ENCODE measurements at regions not wholly inside any gene's neighbourhood (a gene's known extent, or its start where the extent isn't known, plus 50 kb on each side); places are given as distances from the start of the nearest gene placed in this dataset.
"Not testable (repeated sequence)": the region's sequence is repeated elsewhere in the genome, so short reads cannot be mapped to it uniquely, and the experiment has no call there.

- no peak overlapping the region for H3K4me3 ChIP-seq (ENCODE audit: low read depth, low read length)
- no peak for DNase-seq (ENCODE audit: low read depth)
These were observed 440.4 kb upstream of the MAP2 start for GRCh38 chr2:208983486-208983885.

DNA sequence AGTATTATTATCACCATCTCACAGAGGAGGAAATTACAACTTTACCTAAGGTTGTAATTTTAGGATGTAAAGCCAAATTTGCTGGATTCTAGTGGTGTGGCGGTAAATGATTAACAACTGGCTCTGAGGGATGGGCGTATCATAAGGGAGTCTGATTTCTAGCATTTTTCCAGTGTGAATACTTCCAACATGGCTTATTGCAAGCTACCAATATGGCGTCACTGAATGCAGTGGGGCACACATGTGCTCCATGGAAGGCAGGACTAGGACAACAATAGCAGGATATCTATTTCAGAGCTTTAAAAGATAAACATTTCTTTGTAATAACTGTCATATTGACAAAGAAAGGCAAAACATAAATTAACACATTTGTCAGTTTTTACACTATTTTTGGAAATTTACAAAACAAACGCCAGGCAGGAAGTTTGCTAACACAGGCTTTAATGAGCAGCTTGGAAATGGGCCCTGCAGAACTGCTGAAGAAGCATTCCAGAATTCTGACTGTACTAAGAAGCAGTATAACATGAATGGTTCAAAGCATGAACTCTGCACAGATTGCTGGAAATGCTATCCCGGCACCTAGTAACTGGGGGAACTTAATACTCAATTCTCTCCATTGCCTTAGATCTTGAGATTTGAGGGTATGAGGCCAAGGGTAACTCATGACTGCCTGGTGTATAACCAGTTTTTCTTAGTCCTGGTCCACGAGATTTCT is 439.3 kb upstream of the MAP2 start:
- no peak for DNase-seq (ENCODE audit: low read depth)

GRCh38 chr2:208985644-208986043 is 438.2 kb upstream of the MAP2 start:
- DNase-seq (ENCODE audit: low read depth), result no peak

More for the DNA sequence above, 439.3 kb upstream of the MAP2 start:
- no peak overlapping the region for H3K4me3 ChIP-seq (ENCODE audit: low read depth, low read length)

DNA sequence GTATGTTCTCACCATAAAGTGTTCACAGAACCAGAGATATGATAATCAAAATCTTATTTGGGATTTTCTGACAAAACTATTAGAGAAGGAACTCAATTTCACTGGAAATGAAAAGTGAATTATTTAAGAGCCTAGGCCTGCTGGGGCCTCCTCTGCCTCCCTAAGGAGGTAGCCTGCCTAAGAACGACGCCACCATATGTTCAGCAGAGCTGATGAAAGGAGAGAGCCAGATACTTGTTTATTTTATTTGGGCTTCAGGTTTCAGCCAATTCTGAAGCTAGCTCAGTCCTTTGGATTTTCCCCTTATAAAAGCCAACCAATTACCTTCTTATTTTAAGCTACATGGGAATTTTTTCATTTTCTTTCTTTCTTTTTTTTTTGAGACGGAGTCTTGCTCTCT is 433.1 kb upstream of the MAP2 start:
- no peak overlapping the region for H3K4me3 ChIP-seq (ENCODE audit: low read depth, low read length)
- no peak for DNase-seq (ENCODE audit: low read depth)

More at GRCh38 chr2:208985644-208986043, 438.2 kb upstream of the MAP2 start:
- H3K4me3 ChIP-seq (ENCODE audit: low read depth, low read length), result no peak overlapping the region

- DNase-seq (ENCODE audit: low read depth), result no peak
- H3K4me3 ChIP-seq (ENCODE audit: low read depth, low read length), result no peak overlapping the region
These were observed 423.9 kb upstream of the MAP2 start for GRCh38 chr2:208999911-209000310.

- DNase-seq (ENCODE audit: low read depth), result no peak
- no peak overlapping the region for H3K4me3 ChIP-seq (ENCODE audit: low read depth, low read length)
These were observed 421.8 kb upstream of the MAP2 start for GRCh38 chr2:209002054-209002453.

GRCh38 chr2:209005371-209005770 is 418.5 kb upstream of the MAP2 start:
- H3K4me3 ChIP-seq (ENCODE audit: low read depth, low read length), result no peak overlapping the region
- no peak for DNase-seq (ENCODE audit: low read depth)

DNA sequence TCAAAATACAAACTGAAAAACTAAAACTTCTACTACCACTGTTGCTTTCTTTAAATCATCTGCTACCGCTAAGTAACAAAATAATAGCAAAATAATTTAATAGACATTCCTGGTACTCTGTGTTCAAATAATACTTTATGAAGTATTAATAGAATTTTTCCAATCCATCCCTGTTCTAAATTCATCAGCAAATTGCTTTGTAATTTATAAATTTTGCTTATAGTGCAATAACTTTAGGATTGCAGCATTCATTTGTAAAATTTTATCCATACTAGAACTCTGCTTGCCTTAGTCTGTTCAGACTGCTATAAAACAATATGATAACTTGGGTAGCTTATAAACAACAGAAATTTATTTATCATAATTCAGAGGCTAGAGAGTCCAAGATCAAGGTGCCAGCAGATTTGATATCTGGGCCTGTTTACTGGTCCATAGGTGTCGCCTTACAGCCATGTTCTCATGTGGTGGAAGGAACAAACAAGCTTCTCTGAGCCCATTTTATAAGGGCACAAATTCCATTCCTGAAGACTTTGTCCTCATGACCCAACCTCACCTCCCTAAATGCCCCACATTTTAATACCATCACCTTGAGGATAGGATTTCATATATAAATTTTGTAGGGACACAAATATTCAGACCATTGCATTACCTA is 415.1 kb upstream of the MAP2 start:
- no peak overlapping the region for H3K4me3 ChIP-seq (ENCODE audit: low read depth, low read length)
- DNase-seq (ENCODE audit: low read depth), result no peak

GRCh38 chr2:209018633-209019032 is 405.2 kb upstream of the MAP2 start:
- DNase-seq (ENCODE audit: low read depth); H3K4me3 ChIP-seq (ENCODE audit: low read depth, low read length): not testable (repeated sequence)

DNA sequence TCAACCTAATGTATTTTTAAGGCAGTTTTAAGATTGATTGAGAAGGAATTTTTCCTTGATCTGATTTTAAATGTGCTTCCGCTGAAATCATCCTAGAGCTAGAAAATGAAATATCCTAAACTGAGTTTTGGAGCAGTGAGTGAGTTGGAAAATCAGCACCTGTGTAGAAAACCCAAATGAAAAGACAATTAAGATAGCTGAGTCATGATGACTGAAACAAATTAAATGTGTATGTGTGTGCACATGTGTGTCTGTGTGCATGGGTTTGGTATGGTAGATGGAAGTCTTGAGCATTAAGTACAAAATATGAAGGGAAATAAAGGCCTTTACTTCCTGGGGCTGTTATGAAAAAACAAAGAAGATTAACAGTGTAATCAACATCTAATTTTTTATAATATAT is 394.6 kb upstream of the MAP2 start:
- DNase-seq (ENCODE audit: low read depth), result no peak
- no peak overlapping the region for H3K4me3 ChIP-seq (ENCODE audit: low read depth, low read length)

GRCh38 chr2:209044307-209044706 is 379.5 kb upstream of the MAP2 start:
- H3K4me3 ChIP-seq (ENCODE audit: low read depth, low read length), result no peak overlapping the region
- no peak for DNase-seq (ENCODE audit: low read depth)

GRCh38 chr2:209046163-209046562 is 377.7 kb upstream of the MAP2 start:
- DNase-seq (ENCODE audit: low read depth), result no peak
- no peak overlapping the region for H3K4me3 ChIP-seq (ENCODE audit: low read depth, low read length)

GRCh38 chr2:209049608-209050007 is 374.2 kb upstream of the MAP2 start:
- no peak overlapping the region for H3K4me3 ChIP-seq (ENCODE audit: low read depth, low read length)
- DNase-seq (ENCODE audit: low read depth), result no peak

DNA sequence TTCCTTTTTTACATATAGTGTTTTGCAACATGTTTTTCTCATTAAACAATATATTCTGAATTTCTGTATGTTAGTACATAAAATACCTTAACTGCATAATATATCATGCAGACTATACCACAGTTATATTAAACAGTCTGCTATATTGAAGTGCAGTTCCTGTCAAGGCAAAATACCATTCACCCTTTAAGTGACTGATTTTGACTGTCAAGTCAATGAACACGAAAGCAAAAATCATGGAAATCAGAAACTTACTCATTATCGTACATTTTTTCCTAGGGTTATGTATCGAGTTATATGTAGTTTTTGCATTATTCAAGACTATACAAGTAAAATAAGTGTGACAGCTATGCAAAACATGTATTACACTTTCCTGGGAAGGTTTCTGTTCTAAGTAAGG is 361.6 kb upstream of the MAP2 start:
- no peak overlapping the region for H3K4me3 ChIP-seq (ENCODE audit: low read depth, low read length)
- DNase-seq (ENCODE audit: low read depth), result no peak

- H3K4me3 ChIP-seq (ENCODE audit: low read depth, low read length), result no peak overlapping the region
- no peak for DNase-seq (ENCODE audit: low read depth)
These were observed 353.6 kb upstream of the MAP2 start for GRCh38 chr2:209070262-209070661.

DNA sequence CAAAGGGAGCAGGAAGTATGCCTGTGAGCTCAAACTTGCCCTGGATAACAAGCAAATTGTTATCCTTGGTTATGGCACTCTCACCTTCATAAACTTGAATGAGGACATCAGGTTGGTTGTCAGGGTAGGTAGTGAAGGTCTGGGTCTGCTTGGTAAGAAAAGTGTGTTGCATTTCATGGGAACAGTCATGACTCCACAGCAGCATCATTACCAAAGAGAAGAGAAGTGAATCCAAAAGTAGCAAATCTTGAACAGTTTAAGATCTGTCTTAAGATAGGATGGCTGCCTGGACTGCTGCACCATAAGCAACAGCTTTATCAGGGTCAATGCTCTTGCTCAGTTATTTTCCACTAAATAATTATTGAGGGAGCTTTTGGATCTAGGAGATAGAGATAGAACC is 350.7 kb upstream of the MAP2 start:
- DNase-seq (ENCODE audit: low read depth), result no peak
- no peak overlapping the region for H3K4me3 ChIP-seq (ENCODE audit: low read depth, low read length)

- no peak overlapping the region for H3K4me3 ChIP-seq (ENCODE audit: low read depth, low read length)
- no peak for DNase-seq (ENCODE audit: low read depth)
These were observed 349.1 kb upstream of the MAP2 start for GRCh38 chr2:209074711-209075110.

DNA sequence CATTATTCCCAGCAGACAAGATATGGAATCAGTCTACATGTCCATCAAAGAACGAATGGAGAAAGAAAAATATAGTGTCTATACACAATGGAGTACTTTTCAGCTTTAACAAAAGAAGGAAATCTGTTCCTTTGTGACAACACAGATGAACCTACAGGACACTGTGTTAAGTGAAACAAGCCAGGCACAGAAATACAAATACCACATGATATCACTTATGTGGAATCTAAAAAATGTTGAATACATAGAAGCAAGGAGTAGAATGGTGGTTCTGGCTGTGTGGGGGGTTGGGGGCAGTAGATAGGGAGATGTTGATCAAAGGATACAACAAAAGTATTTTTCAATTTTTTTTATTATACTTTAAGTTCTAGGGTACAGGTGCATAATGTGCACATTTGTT is 347.7 kb upstream of the MAP2 start:
- H3K4me3 ChIP-seq (ENCODE audit: low read depth, low read length), result no peak overlapping the region
- DNase-seq (ENCODE audit: low read depth), result no peak

DNA sequence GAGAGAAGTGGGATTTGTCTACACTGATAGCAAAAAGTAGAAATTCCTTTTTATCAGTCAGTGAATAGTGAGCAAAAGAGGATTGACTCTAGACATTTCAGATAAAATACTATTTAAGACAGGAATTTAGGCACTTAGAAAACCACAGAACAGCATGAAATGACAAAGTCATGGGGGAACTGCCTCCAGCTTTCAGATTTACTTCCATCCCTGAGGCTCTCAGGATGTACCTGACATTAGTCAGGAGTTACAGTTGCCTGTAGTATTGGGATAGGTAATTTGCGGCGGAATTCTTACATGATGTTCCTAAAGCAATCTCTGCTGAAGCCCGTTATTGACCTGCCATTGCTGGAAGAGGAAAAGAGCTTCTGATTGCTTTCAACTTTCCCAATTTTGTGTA is 337.1 kb upstream of the MAP2 start:
- H3K4me3 ChIP-seq (ENCODE audit: low read depth, low read length), result no peak overlapping the region
- no peak for DNase-seq (ENCODE audit: low read depth)

DNA sequence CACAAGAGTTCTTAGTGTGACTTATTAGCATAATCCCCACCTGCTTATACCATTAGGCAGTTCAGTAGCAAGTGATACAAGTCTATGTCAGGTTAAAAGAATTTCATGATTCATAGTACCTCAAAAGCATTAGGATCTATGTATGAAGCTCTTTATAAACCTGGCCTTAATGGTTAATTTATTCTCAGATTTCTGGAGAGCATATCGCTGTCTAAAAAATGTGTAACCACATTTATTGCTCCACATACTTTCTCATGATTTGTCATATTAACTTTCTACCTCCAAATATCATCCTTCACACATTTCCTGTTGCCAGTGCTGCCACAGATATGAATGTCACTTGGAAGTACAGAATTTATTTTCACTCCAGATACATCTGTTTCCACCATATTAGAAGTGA is 332.8 kb upstream of the MAP2 start:
- H3K4me3 ChIP-seq (ENCODE audit: low read depth, low read length), result no peak overlapping the region
- no peak for DNase-seq (ENCODE audit: low read depth)

- no peak for DNase-seq (ENCODE audit: low read depth)
- H3K4me3 ChIP-seq (ENCODE audit: low read depth, low read length), result no peak overlapping the region
These were observed 329.6 kb upstream of the MAP2 start for GRCh38 chr2:209094221-209094620.

All from skeletal muscle cell (primary cell).